Nephron (organoid): ENCODE measurements at regions not wholly inside any gene's neighbourhood (a gene's known extent, or its start where the extent isn't known, plus 50 kb on each side); places are given as distances from the start of the nearest gene placed in this dataset.

Experiments used
- H3K27ac Mint-ChIP-seq, 3 experiments: 2 replicates each; pipeline ENCODE4 v1.8.0; 2020; ENCODE audit warnings: mixed read lengths in 3 of 3, mild to moderate bottlenecking in 2 of 3, moderate library complexity in 1 of 3
- H3K27me3 Mint-ChIP-seq: 2 replicates; pipeline ENCODE4 v1.8.0; 2021; ENCODE audit warnings: low read depth, mild to moderate bottlenecking, moderate library complexity, mixed read lengths
- H3K36me3 Mint-ChIP-seq: 2 replicates; pipeline ENCODE4 v1.8.0; 2020; ENCODE audit warnings: low read depth, mixed read lengths
- H3K4me1 Mint-ChIP-seq: 2 replicates; pipeline ENCODE4 v1.8.0; 2020; ENCODE audit warnings: mixed read lengths
- H3K4me3 Mint-ChIP-seq, 3 experiments: 2 replicates each; pipeline ENCODE4 v1.8.0; 2020; ENCODE audit warnings: mild to moderate bottlenecking in 3 of 3, mixed read lengths in 3 of 3, moderate library complexity in 2 of 3
- H3K9me3 Mint-ChIP-seq: 2 replicates; pipeline ENCODE4 v1.8.0; 2020; ENCODE audit warnings: mixed read lengths
- TF ChIP-seq, protein P1 (sequence below), 3 experiments: fragments of 200-600 bp; sonication (generic); IDR thresholded peaks; one replicate each; pipeline ENCODE4 v1.5.0; 2021; ENCODE audit warnings: antibody characterized with exemption in 3 of 3; ENCODE audit not compliant: unreplicated experiment in 3 of 3

DNA sequence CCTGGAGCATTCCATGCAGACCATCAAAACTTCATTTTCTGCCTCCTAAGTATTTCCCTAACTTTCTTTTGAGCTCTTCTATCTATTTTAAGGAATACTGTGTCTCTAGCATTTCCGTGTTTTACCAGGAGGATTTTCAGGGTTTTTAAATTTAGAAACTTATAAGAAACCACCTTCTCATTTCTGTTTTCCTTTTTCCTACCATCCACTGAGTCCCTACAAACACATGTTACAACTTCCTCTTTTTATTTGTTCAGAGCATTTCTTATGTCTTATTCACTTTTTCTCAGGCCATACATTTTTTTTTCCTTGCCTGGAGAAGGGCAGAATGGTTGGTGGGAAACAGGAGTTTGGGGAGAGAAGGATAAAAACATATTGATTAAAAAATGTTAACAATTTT lies 130.0 kb upstream of the BMP5 start:
- Mint-ChIP-seq H3K4me3 (no peak overlapping the region), H3K9me3 (no peaks in the 10 kb centered on the region), H3K36me3 (no peaks in the 10 kb centered on the region), H3K27ac (no peak overlapping the region), H3K4me1 (peaks cover 5% of the 10 kb centered on the region), H3K27me3 (no peaks in the 10 kb centered on the region)
- TF ChIP-seq, protein P1, sequence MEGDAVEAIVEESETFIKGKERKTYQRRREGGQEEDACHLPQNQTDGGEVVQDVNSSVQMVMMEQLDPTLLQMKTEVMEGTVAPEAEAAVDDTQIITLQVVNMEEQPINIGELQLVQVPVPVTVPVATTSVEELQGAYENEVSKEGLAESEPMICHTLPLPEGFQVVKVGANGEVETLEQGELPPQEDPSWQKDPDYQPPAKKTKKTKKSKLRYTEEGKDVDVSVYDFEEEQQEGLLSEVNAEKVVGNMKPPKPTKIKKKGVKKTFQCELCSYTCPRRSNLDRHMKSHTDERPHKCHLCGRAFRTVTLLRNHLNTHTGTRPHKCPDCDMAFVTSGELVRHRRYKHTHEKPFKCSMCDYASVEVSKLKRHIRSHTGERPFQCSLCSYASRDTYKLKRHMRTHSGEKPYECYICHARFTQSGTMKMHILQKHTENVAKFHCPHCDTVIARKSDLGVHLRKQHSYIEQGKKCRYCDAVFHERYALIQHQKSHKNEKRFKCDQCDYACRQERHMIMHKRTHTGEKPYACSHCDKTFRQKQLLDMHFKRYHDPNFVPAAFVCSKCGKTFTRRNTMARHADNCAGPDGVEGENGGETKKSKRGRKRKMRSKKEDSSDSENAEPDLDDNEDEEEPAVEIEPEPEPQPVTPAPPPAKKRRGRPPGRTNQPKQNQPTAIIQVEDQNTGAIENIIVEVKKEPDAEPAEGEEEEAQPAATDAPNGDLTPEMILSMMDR (IDR thresholded peaks at IDR 0.05; ENCODE audit: unreplicated experiment in 3 of 3), result no peak

DNA sequence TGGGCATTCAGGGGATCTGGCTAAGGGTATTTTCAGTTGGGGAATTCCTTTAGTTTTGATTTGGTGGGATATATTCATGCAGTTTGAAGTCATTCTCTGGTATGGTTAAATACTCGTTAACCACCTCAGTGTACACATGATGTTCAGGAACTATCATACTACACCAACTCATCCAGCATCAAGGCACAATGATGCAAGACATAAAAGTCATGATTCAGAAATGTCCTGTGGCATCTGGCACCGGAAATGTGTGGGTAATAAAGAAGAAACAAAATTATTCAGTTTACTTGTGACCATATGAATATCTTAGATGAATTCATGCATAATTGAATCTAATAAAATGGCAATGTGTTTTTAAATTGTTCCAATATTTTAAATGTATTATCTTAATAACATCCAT lies 129.0 kb upstream of the BMP5 start:
- Mint-ChIP-seq H3K4me3 (no peak overlapping the region), H3K36me3 (no peaks in the 10 kb centered on the region), H3K9me3 (no peaks in the 10 kb centered on the region), H3K27me3 (no peaks in the 10 kb centered on the region), H3K27ac (no peak overlapping the region), H3K4me1 (peaks cover 13% of the 10 kb centered on the region)
- TF ChIP-seq, protein P1 (IDR thresholded peaks at IDR 0.05; ENCODE audit: unreplicated experiment in 3 of 3), result no peak

DNA sequence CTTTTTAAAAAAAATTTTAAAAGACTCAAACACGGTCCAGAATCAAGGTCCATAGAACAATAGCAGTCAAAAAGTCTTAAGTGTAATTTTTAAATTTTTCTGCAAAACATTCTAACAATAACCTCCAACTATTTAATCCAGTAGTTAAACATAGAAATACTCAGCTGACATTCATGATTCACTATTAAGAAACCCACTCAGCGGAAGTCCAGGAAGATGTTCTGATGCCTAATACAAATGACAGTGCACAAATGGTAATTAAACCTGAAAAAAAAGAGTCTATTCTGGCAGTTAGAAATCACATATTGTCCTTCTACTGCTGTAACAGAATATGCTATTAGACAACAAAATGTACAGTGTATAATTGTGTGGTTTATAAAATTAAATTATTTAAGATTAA lies 128.2 kb upstream of the BMP5 start:
- Mint-ChIP-seq H3K27me3 (no peaks in the 10 kb centered on the region), H3K27ac (no peak overlapping the region), H3K9me3 (no peaks in the 10 kb centered on the region), H3K4me3 (no peak overlapping the region), H3K4me1 (peaks cover 21% of the 10 kb centered on the region), H3K36me3 (no peaks in the 10 kb centered on the region)
- TF ChIP-seq, protein P1 (IDR thresholded peaks at IDR 0.05; ENCODE audit: unreplicated experiment in 3 of 3), result no peak

DNA sequence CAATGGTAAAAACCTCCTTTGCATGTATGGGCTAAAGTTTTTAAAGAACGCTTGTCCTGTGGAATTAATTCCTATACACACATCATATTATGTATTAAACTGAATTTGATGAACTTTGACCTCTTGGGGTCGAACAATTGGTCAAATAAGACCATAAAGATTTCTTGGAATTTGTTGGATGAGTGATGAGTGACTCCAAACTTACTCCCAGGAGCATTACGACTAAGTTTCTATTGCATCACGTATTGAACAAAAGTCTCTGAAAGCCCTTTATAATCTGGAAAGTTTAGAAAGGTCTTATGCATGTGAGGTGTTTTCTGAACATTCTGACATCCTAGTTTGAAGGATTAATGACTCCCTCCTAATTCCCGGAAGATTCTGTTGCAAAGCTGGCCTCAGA lies 126.9 kb upstream of the BMP5 start:
- H3K4me1 Mint-ChIP-seq, result peaks cover 28% of the 10 kb centered on the region
- H3K4me3 Mint-ChIP-seq, result no peak overlapping the region
- TF ChIP-seq, protein P1 (IDR thresholded peaks at IDR 0.05; ENCODE audit: unreplicated experiment in 3 of 3), result no peak
- no peaks in the 10 kb centered on the region for H3K36me3 Mint-ChIP-seq
- no peak overlapping the region for H3K27ac Mint-ChIP-seq
- H3K27me3 Mint-ChIP-seq, result peaks cover 3% of the 10 kb centered on the region
- H3K9me3 Mint-ChIP-seq, result no peaks in the 10 kb centered on the region

DNA sequence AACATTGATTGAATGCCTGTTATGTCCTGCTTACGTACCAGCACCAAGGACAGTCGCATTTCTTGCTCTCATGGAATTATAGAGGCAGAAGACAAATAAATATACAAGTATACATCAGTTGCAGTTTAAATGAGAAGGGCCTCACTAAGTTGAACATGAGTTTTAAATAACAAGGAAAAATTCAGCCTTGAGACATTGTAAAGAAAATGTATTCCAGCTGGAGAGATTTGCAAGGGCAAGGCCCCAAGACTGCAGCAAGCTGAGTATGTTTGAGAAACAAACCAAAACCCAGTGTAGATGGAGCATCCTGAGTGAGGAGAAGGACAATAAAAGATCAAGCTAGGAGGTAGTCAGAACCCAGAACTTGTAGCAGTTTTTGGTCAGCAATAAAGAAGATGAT lies 123.2 kb upstream of the BMP5 start:
- Mint-ChIP-seq H3K4me1 (peaks cover 24% of the 10 kb centered on the region), H3K9me3 (peaks cover 17% of the 10 kb centered on the region), H3K4me3 (no peak overlapping the region), H3K27me3 (peaks cover 3% of the 10 kb centered on the region), H3K27ac (peak overlapping the region; percentile 21 to 60 (median 45)), H3K36me3 (no peaks in the 10 kb centered on the region)
- TF ChIP-seq, protein P1 (IDR thresholded peaks at IDR 0.05; ENCODE audit: unreplicated experiment in 3 of 3), result no peak

GRCh38 chr6:55997223-55997874 lies 122.0 kb upstream of the BMP5 start:
- H3K36me3 Mint-ChIP-seq, result peaks cover 3% of the 10 kb centered on the region

More at GRCh38 chr6:55997223-55997874, 122.0 kb upstream of the BMP5 start:
- TF ChIP-seq, protein P1 (IDR thresholded peaks at IDR 0.05; ENCODE audit: unreplicated experiment in 3 of 3), result no peak
- Mint-ChIP-seq H3K27me3 (peaks cover 3% of the 10 kb centered on the region), H3K4me3 (no peak overlapping the region), H3K4me1 (peaks cover 24% of the 10 kb centered on the region), H3K9me3 (peaks cover 23% of the 10 kb centered on the region), H3K27ac (no peak overlapping the region)
